ENCODE measurements at regions not wholly inside any gene's neighbourhood (a gene's known extent, or its start where the extent isn't known, plus 50 kb on each side); places are given as distances from the start of the nearest gene placed in this dataset.

DNA sequence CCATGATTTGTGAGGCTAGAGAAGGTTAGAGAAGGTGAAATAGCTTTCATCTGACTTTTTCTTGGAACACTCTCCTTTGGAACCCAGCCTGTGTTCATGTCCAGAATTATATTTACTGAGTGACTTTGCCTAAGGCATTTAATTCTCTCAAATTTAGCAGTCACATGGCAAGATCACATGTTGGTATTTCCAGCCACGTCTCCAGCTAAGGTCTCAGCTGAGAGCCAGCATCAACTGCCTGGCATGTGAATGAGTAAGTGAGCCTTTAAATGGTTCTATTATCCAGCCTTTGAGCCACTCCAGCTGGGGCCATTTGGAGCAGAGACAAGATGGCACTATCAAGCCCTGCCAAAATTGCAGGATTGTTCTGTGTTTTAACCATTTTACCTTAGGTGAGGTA, 130.2 kb upstream of the SGO1 start:
- TF ChIP-seq, protein P1, sequence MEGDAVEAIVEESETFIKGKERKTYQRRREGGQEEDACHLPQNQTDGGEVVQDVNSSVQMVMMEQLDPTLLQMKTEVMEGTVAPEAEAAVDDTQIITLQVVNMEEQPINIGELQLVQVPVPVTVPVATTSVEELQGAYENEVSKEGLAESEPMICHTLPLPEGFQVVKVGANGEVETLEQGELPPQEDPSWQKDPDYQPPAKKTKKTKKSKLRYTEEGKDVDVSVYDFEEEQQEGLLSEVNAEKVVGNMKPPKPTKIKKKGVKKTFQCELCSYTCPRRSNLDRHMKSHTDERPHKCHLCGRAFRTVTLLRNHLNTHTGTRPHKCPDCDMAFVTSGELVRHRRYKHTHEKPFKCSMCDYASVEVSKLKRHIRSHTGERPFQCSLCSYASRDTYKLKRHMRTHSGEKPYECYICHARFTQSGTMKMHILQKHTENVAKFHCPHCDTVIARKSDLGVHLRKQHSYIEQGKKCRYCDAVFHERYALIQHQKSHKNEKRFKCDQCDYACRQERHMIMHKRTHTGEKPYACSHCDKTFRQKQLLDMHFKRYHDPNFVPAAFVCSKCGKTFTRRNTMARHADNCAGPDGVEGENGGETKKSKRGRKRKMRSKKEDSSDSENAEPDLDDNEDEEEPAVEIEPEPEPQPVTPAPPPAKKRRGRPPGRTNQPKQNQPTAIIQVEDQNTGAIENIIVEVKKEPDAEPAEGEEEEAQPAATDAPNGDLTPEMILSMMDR (IDR thresholded peaks at IDR 0.05; ENCODE audit: low read length) = no peak
- TF ChIP-seq EZH2phosphoT487 (IDR thresholded peaks at IDR 0.05; ENCODE audit: low read length) = no peak
